Stimulated activated CD8-positive, alpha-beta memory T cell treated with anti-CD3 and anti-CD28 coated beads, Interleukin-15, amount 100 ng/mL, for 4 hours (primary cell): ENCODE measurements at regions not wholly inside any gene's neighbourhood (a gene's known extent, or its start where the extent isn't known, plus 50 kb on each side); places are given as distances from the start of the nearest gene placed in this dataset.

Experiments
- DNase-seq, 2 donors: peaks; one replicate each; pipeline ENCODE4 v3.0.0-alpha.2; 2020; ENCODE audit warnings: low read depth in 2 of 2

DNA sequence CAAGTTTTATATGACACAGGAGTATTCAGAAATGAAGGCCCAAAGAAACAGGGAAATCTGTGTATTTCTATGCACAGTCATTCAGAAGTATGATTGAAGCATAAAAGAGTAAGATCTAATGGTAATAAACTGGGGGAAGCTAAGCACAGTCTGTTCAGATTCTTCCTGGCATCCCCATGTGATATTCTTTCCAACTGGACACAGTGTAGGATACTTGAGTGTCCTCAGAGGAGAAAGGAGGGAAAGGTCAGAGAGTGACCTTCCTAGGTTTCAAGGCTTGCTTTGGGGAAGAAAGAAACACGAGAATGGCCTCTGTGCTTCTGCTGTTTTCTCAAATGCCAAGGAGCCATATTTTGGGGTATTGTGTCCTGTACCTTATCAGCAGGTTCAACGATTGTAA lies 1798.4 kb upstream of the WWC1 start:
- no peak for DNase-seq

- DNase-seq = no peak
Observed at GRCh38 chr5:166493612-166494011, 1797.8 kb upstream of the WWC1 start.

GRCh38 chr5:166497496-166498104 lies 1793.8 kb upstream of the WWC1 start:
- no peak for DNase-seq

- no peak for DNase-seq
Observed at GRCh38 chr5:166499447-166500240, 1791.8 kb upstream of the WWC1 start.

DNA sequence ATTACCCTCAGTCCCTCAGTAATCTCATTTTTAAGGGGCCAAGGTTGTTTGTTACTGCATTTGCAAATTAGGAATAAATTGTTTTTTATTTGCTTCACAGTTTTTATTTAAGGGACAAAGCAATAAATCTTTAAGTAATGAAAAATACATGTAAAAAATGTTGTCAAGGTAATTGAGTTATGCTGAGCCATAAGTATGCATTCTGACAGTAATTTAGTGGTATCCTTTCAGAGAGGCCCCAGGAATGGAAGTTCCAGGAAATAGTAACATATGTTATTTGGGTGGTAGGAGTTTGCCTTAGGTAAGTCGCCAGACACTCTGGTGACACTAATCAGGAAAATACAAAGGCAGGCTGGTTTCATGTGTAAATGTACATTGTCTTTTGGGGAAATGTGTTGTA lies 1787.9 kb upstream of the WWC1 start:
- DNase-seq = no peak

GRCh38 chr5:166505067-166505466 lies 1786.4 kb upstream of the WWC1 start:
- no peak for DNase-seq

DNA sequence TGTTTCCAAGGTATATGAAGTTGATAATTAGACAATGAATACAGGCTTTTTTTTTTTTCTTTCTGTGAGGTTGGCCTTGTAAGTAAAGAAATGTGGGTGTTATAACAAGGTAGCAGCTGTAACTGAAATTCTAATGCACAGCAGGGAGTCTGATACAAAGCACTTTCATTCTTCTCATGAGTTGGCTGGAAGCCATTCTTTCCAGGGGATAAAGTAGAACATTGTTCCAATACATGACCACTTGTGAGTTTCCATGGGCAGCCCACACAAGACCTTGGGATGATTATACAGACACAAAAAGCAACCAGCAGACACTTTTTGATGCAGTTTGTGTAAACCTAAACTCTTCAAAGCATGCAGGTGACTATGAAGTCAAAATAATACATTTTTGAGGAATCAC lies 1785.9 kb upstream of the WWC1 start:
- DNase-seq = no peak

GRCh38 chr5:166507810-166508425 lies 1783.5 kb upstream of the WWC1 start:
- DNase-seq = no peak

- no peak for DNase-seq
Observed at GRCh38 chr5:166509085-166509484, 1782.4 kb upstream of the WWC1 start.

- DNase-seq = no peak
Observed at GRCh38 chr5:166517976-166518375, 1773.5 kb upstream of the WWC1 start.

DNA sequence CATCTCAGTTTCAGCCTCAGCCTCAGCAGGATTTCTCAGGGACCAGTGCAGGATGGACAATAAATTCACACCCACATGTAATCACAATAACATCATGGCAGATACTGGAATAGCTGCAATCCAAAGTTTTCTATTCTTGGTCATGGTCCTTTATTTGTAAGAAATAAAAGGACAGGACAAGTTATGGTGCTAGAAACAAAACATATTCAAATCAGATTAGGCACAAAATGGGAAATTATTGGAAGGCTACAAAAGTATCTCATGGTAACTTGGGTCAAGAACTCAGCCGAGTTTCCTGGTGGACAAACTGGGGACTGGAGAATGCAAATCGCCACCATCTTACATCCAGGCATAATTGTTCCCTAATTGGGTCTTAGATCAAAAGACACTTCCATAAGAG lies 1768.2 kb upstream of the WWC1 start:
- no peak for DNase-seq

DNA sequence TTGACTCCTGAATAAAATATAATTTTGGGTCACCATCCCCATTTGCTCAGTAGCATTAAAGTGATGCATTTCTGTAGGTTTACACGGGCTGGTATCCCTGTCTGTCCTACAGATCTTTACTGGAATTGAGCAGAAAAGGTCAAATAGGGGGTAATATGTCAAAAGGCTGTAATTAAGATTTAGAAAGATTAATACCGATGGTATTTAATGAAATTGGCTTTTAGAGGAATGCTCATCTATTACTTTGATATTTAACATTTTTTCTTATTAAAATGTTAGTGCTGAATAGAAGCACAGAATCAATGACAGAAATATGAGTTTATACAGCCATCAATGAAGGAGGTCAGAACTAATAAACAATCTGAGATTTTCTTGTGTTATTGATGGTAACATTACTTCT lies 1762.2 kb upstream of the WWC1 start:
- no peak for DNase-seq

- no peak for DNase-seq
Observed at GRCh38 chr5:166532456-166533220, 1758.8 kb upstream of the WWC1 start.

- DNase-seq = no peak
Observed at GRCh38 chr5:166535641-166536040, 1755.8 kb upstream of the WWC1 start.

- no peak for DNase-seq
Observed at GRCh38 chr5:166540156-166540555, 1751.3 kb upstream of the WWC1 start.

GRCh38 chr5:166551384-166551783 lies 1740.1 kb upstream of the WWC1 start:
- DNase-seq = no peak

DNA sequence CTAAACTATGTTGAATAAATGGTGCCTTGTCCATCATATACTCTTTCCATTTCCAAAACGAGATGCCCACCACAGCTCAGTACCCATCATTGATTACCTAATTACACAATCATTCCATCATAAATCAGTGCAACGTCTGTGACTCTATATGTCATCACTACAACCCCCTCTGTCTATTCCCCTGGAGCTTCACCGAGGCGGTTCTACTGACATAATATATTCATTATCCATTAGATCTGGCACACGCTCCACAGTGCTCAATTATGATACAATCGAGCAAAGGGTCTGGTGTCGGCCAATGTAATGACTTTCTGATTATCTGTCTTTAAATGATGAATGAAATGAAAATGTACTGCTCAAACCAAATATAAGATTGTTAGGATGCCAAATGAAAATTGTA lies 1737.7 kb upstream of the WWC1 start:
- no peak for DNase-seq

DNA sequence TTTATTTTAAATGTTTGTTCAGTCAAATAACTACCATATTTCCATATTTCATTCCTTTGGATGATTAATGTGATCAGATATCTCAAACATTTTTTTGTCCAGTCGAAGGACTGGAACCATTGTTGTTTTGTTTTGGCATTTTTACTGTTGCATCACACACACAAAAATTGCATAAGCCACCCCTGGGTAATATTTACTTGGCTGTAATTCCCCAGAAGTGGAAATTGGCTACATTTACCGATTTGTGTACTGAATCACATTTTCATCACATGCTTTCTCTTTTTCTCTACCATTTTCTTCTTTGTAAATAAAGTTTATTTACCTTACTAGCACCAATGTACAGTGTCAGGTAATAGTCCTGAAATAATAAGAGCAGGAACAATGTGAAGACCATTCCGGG lies 1729.7 kb upstream of the WWC1 start:
- DNase-seq = no peak

- no peak for DNase-seq
Observed at GRCh38 chr5:166562246-166562645, 1729.2 kb upstream of the WWC1 start.

- no peak for DNase-seq
Observed at GRCh38 chr5:166566725-166567124, 1724.7 kb upstream of the WWC1 start.

DNA sequence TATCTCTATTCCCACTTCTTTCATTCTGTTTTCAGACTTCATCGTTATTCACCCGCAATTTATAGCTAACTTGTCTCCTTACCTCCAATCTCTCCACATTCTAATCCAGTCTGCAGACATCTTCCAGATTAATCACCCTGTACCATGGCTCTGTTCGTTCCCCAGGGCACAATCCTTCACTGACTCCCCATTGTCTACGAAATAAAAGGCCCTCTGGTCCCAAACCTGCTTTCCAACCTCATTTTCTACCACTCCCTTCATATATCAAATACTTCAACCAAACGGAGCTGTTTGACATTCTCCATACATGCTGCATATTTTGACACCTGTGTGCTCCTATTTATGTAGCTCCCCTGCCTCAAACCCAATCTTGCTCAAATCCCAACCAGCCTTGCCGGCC lies 1720.6 kb upstream of the WWC1 start:
- no peak for DNase-seq

DNA sequence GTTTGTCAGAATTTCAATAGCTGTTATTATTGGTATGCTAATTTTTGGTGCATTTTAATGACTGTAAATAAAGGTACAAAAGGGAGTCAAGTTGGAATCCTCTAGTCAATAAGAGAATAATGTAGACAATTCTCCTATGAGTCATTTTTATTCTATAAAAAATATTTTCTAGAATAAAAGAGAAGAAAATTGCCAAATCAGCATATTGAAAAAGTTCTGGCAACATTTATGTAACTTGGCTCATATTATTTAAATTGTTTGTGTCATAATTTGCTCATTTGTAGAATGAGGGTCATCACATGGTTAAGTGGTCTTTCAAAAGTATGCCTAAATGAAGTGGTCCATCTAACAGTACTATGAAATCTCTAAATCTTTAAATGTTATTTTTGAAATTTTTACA lies 1719.8 kb upstream of the WWC1 start:
- no peak for DNase-seq

- no peak for DNase-seq
Observed at GRCh38 chr5:166576323-166576722, 1715.1 kb upstream of the WWC1 start.
